OCI-LY7 (cell line): ENCODE measurements at regions not wholly inside any gene's neighbourhood (a gene's known extent, or its start where the extent isn't known, plus 50 kb on each side); places are given as distances from the start of the nearest gene placed in this dataset.

Experiments used
- BruUV-seq: library from RNA; stranded (reverse); fragments of 400-500 nt; replicated peaks from 2 replicates; lab custom pipeline; 2021; lab: Mats Ljungman, UMichigan
- CTCF ChIA-PET: fragments of 300-600 bp; sonication (Branson Sonifier 250); formaldehyde crosslinking; loops from one replicate; lab custom pipeline; 2022; ENCODE audit warnings: antibody characterized with exemption; ENCODE audit not compliant: unreplicated experiment; lab: Charles Lee
- POLR2A ChIA-PET: fragments of 300-600 bp; sonication (Branson Sonifier 250); formaldehyde crosslinking; loops from one replicate; lab custom pipeline; 2022; ENCODE audit warnings: antibody characterized with exemption; lab: Charles Lee
- DNase-seq: peaks from one replicate; pipeline ENCODE4 v3.0.0-alpha.2; 2015; ENCODE audit warnings: low spot score
- H2AFZ ChIP-seq: fragments of 200-600 bp; sonication (generic), shearing (Covaris generic); 2 replicates; pipeline ENCODE4 v1.6.1; 2014; ENCODE audit warnings: mild to moderate bottlenecking, antibody characterized with exemption, low read length, moderate library complexity
- H3K27ac ChIP-seq: fragments of 200-600 bp; sonication (generic); 2 replicates; pipeline ENCODE4 v1.5.1; 2014; ENCODE audit warnings: mixed run types, low read depth, mild to moderate bottlenecking, moderate library complexity, low read length, inconsistent platforms; ENCODE audit not compliant: poor library complexity, severe bottlenecking
- H3K36me3 ChIP-seq: fragments of 200-600 bp; sonication (generic); 2 replicates; pipeline ENCODE4 v1.6.1; 2014; ENCODE audit warnings: mild to moderate bottlenecking, antibody characterized with exemption, low read length, moderate library complexity, mixed read lengths; ENCODE audit not compliant: insufficient read depth
- H3K4me1 ChIP-seq: fragments of 200-600 bp; sonication (generic); 2 replicates; pipeline ENCODE4 v1.5.1; 2014; ENCODE audit warnings: mild to moderate bottlenecking, low read length; ENCODE audit not compliant: insufficient read depth, poor library complexity, severe bottlenecking
- H3K4me2 ChIP-seq: fragments of 200-600 bp; sonication (generic); 2 replicates; pipeline ENCODE4 v1.6.1; 2014; ENCODE audit warnings: mild to moderate bottlenecking, low read length
- H3K4me3 ChIP-seq: fragments of 200-600 bp; sonication (generic); 2 replicates; pipeline ENCODE4 v1.5.1; 2014; ENCODE audit warnings: mild to moderate bottlenecking, low read depth, low read length; ENCODE audit not compliant: poor library complexity, severe bottlenecking
- H3K79me2 ChIP-seq: fragments of 200-600 bp; sonication (generic); 2 replicates; pipeline ENCODE4 v1.6.1; 2016; ENCODE audit warnings: low read depth, mild to moderate bottlenecking, low read length, moderate library complexity, mixed read lengths; ENCODE audit not compliant: insufficient read depth
- H3K9me2 ChIP-seq: fragments of 200-600 bp; sonication (generic); 2 replicates; pipeline ENCODE4 v1.6.1; 2016; ENCODE audit warnings: mild to moderate bottlenecking, low read length, mixed read lengths; ENCODE audit not compliant: insufficient read depth
- H3K9me3 ChIP-seq: fragments of 200-600 bp; sonication (generic); 2 replicates; pipeline ENCODE4 v1.6.1; 2014; ENCODE audit warnings: mild to moderate bottlenecking, mixed run types, low read length, mixed read lengths
- H4K20me1 ChIP-seq: fragments of 200-600 bp; sonication (generic); 2 replicates; pipeline ENCODE4 v1.6.1; 2014; ENCODE audit warnings: mild to moderate bottlenecking, antibody characterized with exemption, low read length, moderate library complexity, mixed read lengths; ENCODE audit not compliant: insufficient read depth
- CTCF ChIP-seq: fragments of 200-600 bp; sonication (generic); conservative IDR thresholded peaks from 2 replicates; pipeline ENCODE4 v1.5.1; 2014; ENCODE audit warnings: mild to moderate bottlenecking, antibody characterized with exemption, low read length, moderate library complexity, mixed read lengths
- EZH2phosphoT487 ChIP-seq: fragments of 200-600 bp; sonication (generic); IDR thresholded peaks from 2 replicates; pipeline ENCODE4 v1.6.1; 2018; ENCODE audit warnings: low read depth, borderline replicate concordance, mild to moderate bottlenecking, mixed run types, antibody characterized with exemption, low read length, moderate library complexity, mixed read lengths
- intact Hi-C: fragments of 100-400 bp; cut with micrococcal nuclease; formaldehyde crosslinking; loops from one replicate; pipeline ENCODE4 v1.10.0; 2022; ENCODE audit not compliant: unreplicated experiment

- TF ChIP-seq EZH2phosphoT487 (no peak), CTCF (no peak)
- Histone ChIP-seq H4K20me1 (no peaks in the 10 kb centered on the region), H3K4me2 (no peak overlapping the region), H3K9me2 (no peaks in the 10 kb centered on the region), H3K4me3 (no peak overlapping the region), H2AFZ (no peak overlapping the region), H3K79me2 (no peaks in the 10 kb centered on the region), H3K27ac (no peak overlapping the region), H3K36me3 (no peaks in the 10 kb centered on the region), H3K9me3 (no peaks in the 10 kb centered on the region), H3K4me1 (no peaks in the 10 kb centered on the region)
- no peak for DNase-seq
- POLR2A ChIA-PET, result interaction anchor here (1.0 kb wide), 1 partner anchor 9 kb away, joined by 3 read pairs; no protein-coding TSS in a partner anchor
- CTCF ChIA-PET, result no interaction called here
- BruUV-seq, result no TSS peak
- intact Hi-C loops, result no loop called here
These were observed 202.1 kb upstream of the B3GAT1 start for GRCh38 chr11:134614141-134614540.

GRCh38 chr11:134613646-134614045, 201.6 kb upstream of the B3GAT1 start:
- H3K9me2 ChIP-seq, result no peaks in the 10 kb centered on the region
- TF ChIP-seq EZH2phosphoT487 (no peak), CTCF (no peak)
- H3K4me2 ChIP-seq, result no peak overlapping the region
- no peak overlapping the region for H2AFZ ChIP-seq
- no peaks in the 10 kb centered on the region for H3K79me2 ChIP-seq
- H3K9me3 ChIP-seq, result no peaks in the 10 kb centered on the region
- no peak overlapping the region for H3K27ac ChIP-seq
- ChIA-PET CTCF (no interaction called here), POLR2A (no interaction called here)
- no peaks in the 10 kb centered on the region for H3K36me3 ChIP-seq
- no peak for DNase-seq
- intact Hi-C loops, result no loop called here
- no peaks in the 10 kb centered on the region for H3K4me1 ChIP-seq
- BruUV-seq, result no TSS peak
- H3K4me3 ChIP-seq, result no peak overlapping the region
- no peaks in the 10 kb centered on the region for H4K20me1 ChIP-seq

- no peaks in the 10 kb centered on the region for H4K20me1 ChIP-seq
- no peak overlapping the region for H3K27ac ChIP-seq
- no peak for TF ChIP-seq EZH2phosphoT487
- TF ChIP-seq CTCF, result no peak
- POLR2A ChIA-PET, result no interaction called here
- H3K9me3 ChIP-seq, result no peaks in the 10 kb centered on the region
- H3K4me2 ChIP-seq, result no peak overlapping the region
- no peaks in the 10 kb centered on the region for H3K79me2 ChIP-seq
- BruUV-seq, result no TSS peak
- CTCF ChIA-PET, result no interaction called here
- H3K4me1 ChIP-seq, result no peaks in the 10 kb centered on the region
- no peaks in the 10 kb centered on the region for H3K9me2 ChIP-seq
- intact Hi-C loops, result no loop called here
- no peak overlapping the region for H2AFZ ChIP-seq
- H3K4me3 ChIP-seq, result no peak overlapping the region
- no peak for DNase-seq
- H3K36me3 ChIP-seq, result no peaks in the 10 kb centered on the region
These were observed 200.3 kb upstream of the B3GAT1 start for GRCh38 chr11:134612140-134613030.
